GM10266 (cell line): ENCODE measurements at regions not wholly inside any gene's neighbourhood (a gene's known extent, or its start where the extent isn't known, plus 50 kb on each side); places are given as distances from the start of the nearest gene placed in this dataset.
A peak's percentile ranks its signal among the peaks of the same experiment; 100 is the strongest.

Experiments used
- DNase-seq: peaks from one replicate; pipeline ENCODE4 v3.0.0; 2012; ENCODE audit errors: extremely low spot score
- CTCF ChIP-seq: IDR thresholded peaks from 2 replicates; pipeline ENCODE4 v1.5.1; 2012; ENCODE audit warnings: mild to moderate bottlenecking, low read depth; ENCODE audit not compliant: control insufficient read depth, insufficient read depth; ENCODE audit errors: missing control alignments

- no peak for DNase-seq
- no peak for TF ChIP-seq CTCF
These were observed 628.0 kb downstream of the EPHA7 start for GRCh38 chr6:92791403-92791802.

- TF ChIP-seq CTCF, result no peak
- DNase-seq, result no peak
These were observed 629.0 kb downstream of the EPHA7 start for GRCh38 chr6:92790381-92790780.

- no peak for TF ChIP-seq CTCF
- no peak for DNase-seq
These were observed 635.1 kb downstream of the EPHA7 start for GRCh38 chr6:92784235-92784634.

- no peak for DNase-seq
- TF ChIP-seq CTCF, result no peak
These were observed 639.6 kb downstream of the EPHA7 start for GRCh38 chr6:92779746-92780145.

- TF ChIP-seq CTCF, result peak; percentile 51
- DNase-seq, result no peak
These were observed 642.1 kb downstream of the EPHA7 start for GRCh38 chr6:92777146-92777740.

GRCh38 chr6:92770540-92770939 is 648.8 kb downstream of the EPHA7 start:
- DNase-seq, result no peak
- no peak for TF ChIP-seq CTCF

- DNase-seq, result no peak
- no peak for TF ChIP-seq CTCF
These were observed 652.3 kb downstream of the EPHA7 start for GRCh38 chr6:92767101-92767500.
